ENCODE measurements at regions not wholly inside any gene's neighbourhood (a gene's known extent, or its start where the extent isn't known, plus 50 kb on each side); places are given as distances from the start of the nearest gene placed in this dataset.
"Not testable (repeated sequence)": the region's sequence is repeated elsewhere in the genome, so short reads cannot be mapped to it uniquely, and the experiment has no call there.

DNA sequence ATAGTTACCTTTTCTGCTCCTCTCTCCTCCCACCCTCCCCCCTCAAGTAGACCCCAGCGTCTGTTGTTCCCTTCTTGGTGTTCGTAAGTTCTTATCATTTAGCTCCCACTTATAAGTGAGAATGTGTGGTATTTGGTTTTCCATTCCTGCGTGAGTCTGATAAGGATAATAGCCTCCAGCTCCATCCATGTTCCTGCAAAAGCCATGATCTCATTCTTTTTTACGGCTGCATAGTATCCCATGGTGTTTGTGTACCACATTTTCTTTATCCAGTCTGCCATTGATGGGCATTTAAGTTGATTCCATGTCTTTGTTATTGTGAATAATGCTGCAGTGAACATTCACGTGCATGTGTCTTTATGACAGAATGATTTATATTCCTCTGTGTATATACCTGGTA, 65.3 kb upstream of the FAM20A start:
- TF ChIP-seq, protein P1, sequence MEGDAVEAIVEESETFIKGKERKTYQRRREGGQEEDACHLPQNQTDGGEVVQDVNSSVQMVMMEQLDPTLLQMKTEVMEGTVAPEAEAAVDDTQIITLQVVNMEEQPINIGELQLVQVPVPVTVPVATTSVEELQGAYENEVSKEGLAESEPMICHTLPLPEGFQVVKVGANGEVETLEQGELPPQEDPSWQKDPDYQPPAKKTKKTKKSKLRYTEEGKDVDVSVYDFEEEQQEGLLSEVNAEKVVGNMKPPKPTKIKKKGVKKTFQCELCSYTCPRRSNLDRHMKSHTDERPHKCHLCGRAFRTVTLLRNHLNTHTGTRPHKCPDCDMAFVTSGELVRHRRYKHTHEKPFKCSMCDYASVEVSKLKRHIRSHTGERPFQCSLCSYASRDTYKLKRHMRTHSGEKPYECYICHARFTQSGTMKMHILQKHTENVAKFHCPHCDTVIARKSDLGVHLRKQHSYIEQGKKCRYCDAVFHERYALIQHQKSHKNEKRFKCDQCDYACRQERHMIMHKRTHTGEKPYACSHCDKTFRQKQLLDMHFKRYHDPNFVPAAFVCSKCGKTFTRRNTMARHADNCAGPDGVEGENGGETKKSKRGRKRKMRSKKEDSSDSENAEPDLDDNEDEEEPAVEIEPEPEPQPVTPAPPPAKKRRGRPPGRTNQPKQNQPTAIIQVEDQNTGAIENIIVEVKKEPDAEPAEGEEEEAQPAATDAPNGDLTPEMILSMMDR (IDR thresholded peaks at IDR 0.05): not testable (repeated sequence)
- not testable (repeated sequence) for TF ChIP-seq POLR2AphosphoS5, EP300, POLR2A (IDR thresholded peaks at IDR 0.05)

Data from stomach (tissue), 4 donors.